Activated CD4-positive, alpha-beta T cell treated with anti-CD3 and anti-CD28 coated beads, Interleukin-2, Interleukin-6, amounts not matched to agents 100 ng/mL and 50 ng/mL, durations not matched to agents 16 hours and 8 hours (primary cell): ENCODE measurements at regions not wholly inside any gene's neighbourhood (a gene's known extent, or its start where the extent isn't known, plus 50 kb on each side); places are given as distances from the start of the nearest gene placed in this dataset.

Experiments used
- DNase-seq: peaks from one replicate; pipeline ENCODE4 v3.0.0-alpha.2; 2020

GRCh38 chr19:32195706-32196610 lies 149.5 kb upstream of the ZNF507 start:
- DNase-seq = no peak

GRCh38 chr19:32196690-32197420 lies 148.6 kb upstream of the ZNF507 start:
- DNase-seq = no peak

- no peak for DNase-seq
Measured at GRCh38 chr19:32197896-32198882, 147.2 kb upstream of the ZNF507 start.

- no peak for DNase-seq
Measured at GRCh38 chr19:32199501-32200040, 145.8 kb upstream of the ZNF507 start.

GRCh38 chr19:32200312-32201038 lies 144.9 kb upstream of the ZNF507 start:
- no peak for DNase-seq

- no peak for DNase-seq
Measured at GRCh38 chr19:32201211-32201610, 144.2 kb upstream of the ZNF507 start.

GRCh38 chr19:32201636-32202051 lies 143.8 kb upstream of the ZNF507 start:
- peak; percentile 66 for DNase-seq

GRCh38 chr19:32202244-32202643 lies 143.2 kb upstream of the ZNF507 start:
- DNase-seq = no peak

- DNase-seq = no peak
Measured at GRCh38 chr19:32203161-32203560, 142.2 kb upstream of the ZNF507 start.

GRCh38 chr19:32206065-32206464 lies 139.3 kb upstream of the ZNF507 start:
- no peak for DNase-seq

- DNase-seq = no peak
Measured at GRCh38 chr19:32208060-32208459, 137.3 kb upstream of the ZNF507 start.

GRCh38 chr19:32219392-32219791 lies 126.0 kb upstream of the ZNF507 start:
- DNase-seq = no peak

- DNase-seq = no peak
Measured at GRCh38 chr19:32219881-32220472, 125.4 kb upstream of the ZNF507 start.

GRCh38 chr19:32220951-32221350 lies 124.5 kb upstream of the ZNF507 start:
- DNase-seq = no peak

- DNase-seq = no peak
Measured at GRCh38 chr19:32222556-32222955, 122.9 kb upstream of the ZNF507 start.

- DNase-seq = no peak
Measured at GRCh38 chr19:32223106-32223505, 122.3 kb upstream of the ZNF507 start.

GRCh38 chr19:32223595-32224370 lies 121.6 kb upstream of the ZNF507 start:
- DNase-seq = peak; percentile 15

- DNase-seq = peak; percentile 70
Measured at GRCh38 chr19:32224371-32225244, 120.8 kb upstream of the ZNF507 start.

GRCh38 chr19:32227561-32228165 lies 117.7 kb upstream of the ZNF507 start:
- DNase-seq = no peak
